HG03280 (cell line): ENCODE measurements at regions not wholly inside any gene's neighbourhood (a gene's known extent, or its start where the extent isn't known, plus 50 kb on each side); places are given as distances from the start of the nearest gene placed in this dataset.
A peak's percentile ranks its signal among the peaks of the same experiment; 100 is the strongest.
"Not testable (repeated sequence)": the region's sequence is repeated elsewhere in the genome, so short reads cannot be mapped to it uniquely, and the experiment has no call there.

Experiments used
- ATAC-seq: cut with Tn5 transposase; IDR thresholded peaks from one replicate; pipeline ENCODE4 v1.9.1; 2021; ENCODE audit warnings: mild to moderate bottlenecking, moderate library complexity; ENCODE audit not compliant: unreplicated experiment

- ATAC-seq = no peak
Measured at GRCh38 chr10:18735711-18736110, 76.5 kb downstream of the ARL5B start.

- ATAC-seq = no peak
Measured at GRCh38 chr10:18737236-18737635, 78.0 kb downstream of the ARL5B start.

GRCh38 chr10:18737841-18738240 is 78.6 kb downstream of the ARL5B start:
- no peak for ATAC-seq

DNA sequence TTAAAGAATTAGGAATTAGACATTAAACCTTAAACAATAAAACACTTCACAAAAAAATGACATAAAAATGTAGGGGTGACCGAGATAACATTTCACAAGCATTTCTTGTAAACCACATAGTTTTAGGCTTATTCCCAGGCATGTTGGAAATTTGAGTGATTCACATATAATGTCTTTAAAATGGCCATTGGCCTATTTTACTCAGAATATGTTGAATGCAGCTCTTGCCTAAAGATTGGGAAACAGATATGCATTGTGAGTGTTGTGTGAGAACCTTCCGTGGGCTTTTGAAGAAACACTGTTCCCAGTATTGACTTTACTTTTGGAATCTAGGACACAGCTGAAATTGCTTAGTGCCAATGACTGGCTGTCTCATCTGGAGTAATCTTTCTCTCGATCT is 79.6 kb downstream of the ARL5B start:
- no peak for ATAC-seq

DNA sequence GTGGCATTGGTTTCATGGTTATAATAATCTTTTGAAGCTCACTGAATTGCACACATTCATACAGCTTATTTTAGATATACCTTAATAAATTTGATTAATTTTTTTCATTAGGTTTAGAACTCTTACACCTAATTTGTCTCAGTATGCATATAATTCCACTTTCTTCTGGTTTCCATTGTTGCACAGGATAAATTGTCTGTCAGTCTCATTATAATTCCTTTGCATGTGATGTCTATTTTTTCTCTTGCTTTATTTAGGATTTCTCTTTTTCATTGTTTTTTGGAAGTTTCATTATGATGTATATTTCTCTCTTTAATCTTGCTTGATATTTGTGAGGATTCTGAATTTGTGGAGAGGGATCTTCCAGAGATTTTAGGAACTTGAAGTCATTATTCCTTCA is 84.7 kb downstream of the ARL5B start:
- ATAC-seq = no peak

DNA sequence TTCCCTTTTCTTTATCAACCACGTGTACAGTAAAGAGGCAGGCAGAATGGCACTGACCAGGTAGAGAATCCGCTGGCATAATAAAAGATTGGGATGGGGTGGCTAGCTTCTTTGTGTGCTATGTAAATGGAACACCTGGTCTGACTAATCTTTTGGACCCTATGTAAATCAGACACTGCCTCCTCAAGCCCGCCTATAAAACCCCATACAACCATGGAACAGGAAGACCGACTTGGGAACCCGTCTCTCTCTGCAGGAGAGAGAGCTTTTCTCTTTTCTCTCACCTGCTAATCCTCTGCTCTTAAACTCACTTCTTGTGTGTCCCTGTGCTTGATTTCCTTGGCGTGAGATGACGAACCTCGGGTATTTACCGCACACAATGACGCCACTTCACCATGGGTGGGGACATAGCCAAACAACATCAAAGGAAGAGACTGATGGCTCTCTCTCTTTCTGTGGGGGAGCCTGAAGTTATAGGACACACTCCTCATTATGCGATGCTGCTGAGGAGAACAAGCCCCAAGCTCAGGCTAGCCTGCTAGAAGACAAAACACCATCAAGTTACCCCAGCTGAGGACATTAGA is 94.2 kb downstream of the ARL5B start:
- no peak for ATAC-seq

- ATAC-seq = peak; percentile 74
Measured at GRCh38 chr10:18759575-18759974, 100.3 kb downstream of the ARL5B start.

DNA sequence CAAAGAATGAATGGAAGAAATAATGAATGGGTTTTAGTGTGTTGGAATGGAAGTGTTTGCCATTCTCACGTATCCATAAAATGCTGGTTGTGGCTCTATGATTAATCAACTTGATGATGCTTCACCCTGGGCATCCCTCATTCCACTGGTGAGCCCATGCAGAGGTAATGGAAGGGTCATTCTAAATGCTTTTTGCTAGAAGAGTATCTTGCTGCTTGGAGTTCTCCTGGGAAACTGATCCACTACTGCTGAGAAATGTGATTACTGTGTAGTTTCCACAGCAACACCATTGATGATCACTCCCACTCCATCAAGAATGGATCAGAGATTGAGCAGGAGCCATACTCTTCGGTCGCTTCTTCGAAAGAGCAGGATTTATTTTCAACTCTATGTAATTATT is 101.6 kb downstream of the ARL5B start:
- no peak for ATAC-seq

DNA sequence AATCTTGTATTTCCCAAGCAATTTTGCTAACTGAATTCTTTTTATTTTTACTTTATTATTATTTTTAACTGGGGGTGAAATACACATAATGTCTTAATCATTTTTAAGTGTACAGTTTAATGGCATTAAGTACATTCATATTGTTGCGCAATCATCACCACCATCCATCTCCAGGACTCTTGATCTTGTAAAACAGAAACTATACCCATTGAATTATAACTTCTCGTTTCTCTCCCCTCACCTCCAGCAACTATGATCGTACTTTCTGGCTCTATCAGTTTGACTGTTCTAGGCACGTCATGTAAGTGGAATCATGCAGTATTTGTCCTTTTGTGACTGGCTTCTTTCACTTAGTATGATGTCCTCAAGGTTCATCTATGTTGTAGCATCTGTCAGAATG is 108.8 kb downstream of the ARL5B start:
- no peak for ATAC-seq

DNA sequence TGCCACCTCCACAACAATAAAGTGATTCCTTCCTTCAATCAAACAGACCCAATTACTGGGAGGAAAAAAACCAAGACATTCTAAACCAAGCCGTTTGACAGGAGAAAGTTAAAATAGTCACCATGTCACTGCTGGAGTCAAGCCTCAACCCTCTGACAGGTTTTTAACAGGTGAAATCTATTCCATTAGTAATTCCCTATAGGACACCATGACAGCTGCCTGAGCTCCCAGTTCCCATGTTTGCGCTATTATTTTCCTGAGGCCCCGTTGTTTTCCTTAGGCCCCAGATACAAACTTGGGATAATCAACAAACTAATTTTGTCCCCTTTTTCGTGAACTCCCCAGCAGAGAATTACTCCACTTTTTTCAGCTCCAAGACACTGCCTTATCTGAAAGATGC is 113.9 kb downstream of the ARL5B start:
- ATAC-seq = no peak

DNA sequence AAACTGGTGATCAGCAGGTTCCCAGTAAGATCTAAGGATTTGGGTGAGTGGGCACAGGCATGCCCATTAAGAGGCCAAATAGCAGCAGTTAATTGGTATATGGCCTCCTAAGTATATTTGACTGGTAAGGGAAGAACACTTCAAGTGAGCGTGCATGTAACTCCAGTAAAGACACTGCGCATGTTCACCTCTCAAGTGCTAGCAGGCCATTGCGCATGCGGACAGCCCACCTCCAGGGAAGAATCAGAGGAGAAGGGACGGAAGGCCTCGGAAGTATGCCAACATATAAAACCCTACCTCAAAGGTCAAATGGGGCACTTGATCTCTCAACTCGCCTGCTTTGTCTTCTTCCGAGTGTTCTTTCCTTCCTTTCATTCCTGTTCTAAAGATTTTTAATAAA is 118.0 kb downstream of the ARL5B start:
- ATAC-seq = no peak

DNA sequence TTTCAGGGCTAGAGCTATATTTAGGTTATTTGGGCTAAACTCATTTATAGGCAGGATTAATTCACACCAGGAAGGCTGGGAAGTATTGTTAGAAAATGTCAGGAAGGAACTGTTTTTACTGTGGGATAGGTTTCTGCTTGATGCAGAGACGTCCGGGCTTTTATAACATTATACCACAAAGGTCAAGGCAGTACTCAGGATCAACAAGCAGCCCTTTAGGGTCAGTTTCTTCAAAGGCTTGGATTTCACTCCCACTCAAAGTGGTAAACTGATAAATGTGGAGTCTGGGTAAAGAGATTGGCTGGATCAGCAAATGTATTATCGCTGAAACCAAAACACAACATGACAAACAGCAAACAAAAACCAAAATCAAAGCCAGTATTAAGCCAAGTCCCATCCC is 127.2 kb downstream of the ARL5B start:
- ATAC-seq = no peak

DNA sequence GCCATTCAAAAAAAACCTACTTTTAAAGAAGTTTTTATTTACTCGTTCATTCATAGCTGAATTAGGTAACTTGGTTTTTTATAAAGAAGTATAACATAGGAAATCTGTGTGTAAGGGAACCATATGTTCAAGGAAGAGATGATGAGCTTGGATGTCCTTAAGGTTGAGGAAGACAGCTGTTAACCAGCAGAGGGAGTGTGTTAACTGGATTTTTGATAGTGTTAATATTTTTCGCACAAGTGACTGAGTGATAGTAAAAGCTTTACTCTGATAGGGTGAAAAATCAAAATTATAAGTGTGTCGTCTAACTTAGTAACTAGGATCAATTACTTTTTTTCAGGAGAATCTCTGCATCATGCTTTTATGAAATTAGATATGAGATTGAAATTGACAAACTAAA is 134.7 kb downstream of the ARL5B start:
- no peak for ATAC-seq

GRCh38 chr10:18795549-18795948 is 136.3 kb downstream of the ARL5B start:
- no peak for ATAC-seq

- no peak for ATAC-seq
Measured at GRCh38 chr10:18797286-18797685, 138.1 kb downstream of the ARL5B start.

DNA sequence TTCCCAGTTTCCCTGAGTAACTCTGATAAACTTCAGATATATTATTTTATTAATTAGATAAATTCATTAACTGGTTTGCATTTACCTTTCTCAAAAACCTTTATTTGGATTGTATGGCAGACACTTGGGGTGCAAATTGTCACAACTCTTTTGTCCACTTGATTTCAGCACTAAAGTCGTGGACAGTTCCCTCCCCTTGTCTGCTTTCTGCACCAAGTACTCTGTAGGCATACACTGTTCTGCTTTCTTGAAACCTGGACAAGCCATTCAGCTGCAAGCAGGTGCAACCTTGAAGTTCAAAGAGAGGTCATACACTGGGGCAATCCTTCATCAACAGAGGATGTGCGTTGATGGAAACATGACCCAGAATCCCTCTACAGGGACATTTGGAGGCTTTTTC is 162.9 kb downstream of the ARL5B start:
- ATAC-seq = no peak

GRCh38 chr10:18829259-18829658 is 170.0 kb downstream of the ARL5B start:
- ATAC-seq = no peak

DNA sequence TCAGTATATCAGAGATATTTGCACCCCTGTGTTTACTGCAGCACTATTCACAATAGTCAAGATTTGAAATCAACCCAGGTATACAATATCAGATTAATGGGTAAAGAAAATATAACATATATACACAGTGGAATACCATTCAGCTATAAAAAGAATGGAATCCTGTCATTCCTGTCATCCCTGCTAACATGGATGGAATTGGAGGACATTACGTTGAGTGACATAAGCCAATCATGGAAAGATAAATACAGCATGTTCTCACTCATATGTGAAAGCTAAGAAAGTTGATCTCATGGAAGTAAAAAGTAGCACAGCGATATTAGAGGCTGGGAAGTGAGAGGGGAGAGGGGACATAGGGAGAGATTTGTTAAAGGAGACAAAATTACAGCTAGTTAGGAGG is 171.0 kb downstream of the ARL5B start:
- no peak for ATAC-seq

DNA sequence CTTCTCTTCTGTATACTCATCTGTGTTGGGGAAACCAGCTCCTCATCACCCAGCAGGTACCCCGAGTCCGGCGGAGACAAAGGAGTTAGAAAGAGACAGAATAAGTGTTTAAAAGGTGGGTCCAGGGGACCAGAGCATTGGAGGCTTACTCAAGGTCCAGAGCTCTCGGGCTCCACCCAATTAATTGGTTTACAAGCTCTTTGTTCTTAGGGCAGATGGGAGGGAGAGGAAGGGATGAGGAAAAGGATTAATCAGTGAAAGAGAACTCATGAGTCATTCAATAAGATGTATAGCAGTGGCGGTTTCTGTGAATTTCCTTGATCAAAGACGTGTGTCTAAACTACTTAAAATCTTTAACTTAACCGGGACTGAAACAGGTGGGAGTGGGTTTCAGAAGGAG is 192.0 kb upstream of the MALRD1 start:
- not testable (repeated sequence) for ATAC-seq

- ATAC-seq = no peak
Measured at GRCh38 chr10:18859659-18860058, 188.9 kb upstream of the MALRD1 start.

DNA sequence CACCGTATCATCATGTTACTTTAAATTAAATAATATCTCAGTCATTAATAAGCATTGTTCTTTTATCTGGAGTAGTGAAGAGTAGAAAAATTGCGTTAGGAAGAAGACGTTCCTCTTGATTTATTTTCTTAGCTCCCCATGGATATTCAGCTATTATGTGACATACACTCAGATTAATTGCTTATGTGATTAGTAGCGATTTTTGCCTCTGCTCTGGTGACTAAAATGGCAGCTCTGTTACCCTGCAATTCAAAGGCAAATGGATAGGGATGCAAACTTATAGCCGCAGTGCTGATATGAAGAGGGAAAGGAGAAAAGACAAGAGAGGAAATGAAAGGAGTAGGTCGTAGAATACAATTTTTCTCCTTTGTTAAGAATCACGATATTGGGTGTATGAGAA is 188.4 kb upstream of the MALRD1 start:
- no peak for ATAC-seq

GRCh38 chr10:18860631-18861240 is 187.9 kb upstream of the MALRD1 start:
- no peak for ATAC-seq

DNA sequence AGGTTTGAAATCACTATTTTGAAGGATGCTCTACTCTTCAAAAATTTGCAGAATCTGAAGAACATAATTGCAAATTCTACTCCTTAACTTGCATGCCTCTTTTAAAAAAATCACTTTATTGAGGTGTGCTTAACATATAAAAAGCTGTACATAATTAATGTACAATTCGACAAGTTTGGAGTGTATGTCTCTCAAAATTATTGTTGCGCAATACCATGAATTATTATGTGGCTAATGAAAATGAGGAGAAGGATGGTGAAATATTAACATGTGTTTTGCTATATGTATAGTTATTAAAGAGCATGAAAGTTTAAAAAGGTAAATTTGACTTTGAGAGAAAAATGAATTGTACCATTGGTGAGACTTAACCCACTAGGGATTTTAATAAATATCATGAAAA is 187.2 kb upstream of the MALRD1 start:
- ATAC-seq = no peak
